NCI-H82 (cell line): ENCODE measurements at regions not wholly inside any gene's neighbourhood (a gene's known extent, or its start where the extent isn't known, plus 50 kb on each side); places are given as distances from the start of the nearest gene placed in this dataset.
A peak's percentile ranks its signal among the peaks of the same experiment; 100 is the strongest.

ENCODE experiments used
- DNase-seq: peaks from one replicate; lab custom pipeline; 2025; lab: John Stamatoyannopoulos, UW

GRCh38 chr2:104702031-104702850 is 151.7 kb upstream of the POU3F3 start:
- DNase-seq = peak; percentile 22

- no peak for DNase-seq
Observed at GRCh38 chr2:104703669-104704068, 150.2 kb upstream of the POU3F3 start.

- DNase-seq = no peak
Observed at GRCh38 chr2:104704496-104705245, 149.2 kb upstream of the POU3F3 start.

- no peak for DNase-seq
Observed at GRCh38 chr2:104707056-104707455, 146.9 kb upstream of the POU3F3 start.

GRCh38 chr2:104708967-104709366 is 144.9 kb upstream of the POU3F3 start:
- DNase-seq = no peak

- DNase-seq = no peak
Observed at GRCh38 chr2:104716061-104716460, 137.9 kb upstream of the POU3F3 start.

- DNase-seq = peak; percentile 44
Observed at GRCh38 chr2:104733226-104733943, 120.5 kb upstream of the POU3F3 start.

GRCh38 chr2:104734937-104735586 is 118.9 kb upstream of the POU3F3 start:
- no peak for DNase-seq

GRCh38 chr2:104736026-104736425 is 117.9 kb upstream of the POU3F3 start:
- no peak for DNase-seq

- DNase-seq = no peak
Observed at GRCh38 chr2:104741860-104742259, 112.1 kb upstream of the POU3F3 start.

GRCh38 chr2:104744537-104744936 is 109.4 kb upstream of the POU3F3 start:
- no peak for DNase-seq

- DNase-seq = no peak
Observed at GRCh38 chr2:104745846-104746245, 108.1 kb upstream of the POU3F3 start.

- DNase-seq = no peak
Observed at GRCh38 chr2:104746299-104746698, 107.6 kb upstream of the POU3F3 start.

GRCh38 chr2:104746858-104747257 is 107.1 kb upstream of the POU3F3 start:
- DNase-seq = no peak

GRCh38 chr2:104749856-104750460 is 104.0 kb upstream of the POU3F3 start:
- no peak for DNase-seq

- DNase-seq = no peak
Observed at GRCh38 chr2:104752504-104752903, 101.4 kb upstream of the POU3F3 start.

GRCh38 chr2:104755026-104755878 is 98.7 kb upstream of the POU3F3 start:
- no peak for DNase-seq

GRCh38 chr2:104756118-104756517 is 97.8 kb upstream of the POU3F3 start:
- DNase-seq = no peak

GRCh38 chr2:104757056-104757455 is 96.9 kb upstream of the POU3F3 start:
- no peak for DNase-seq

GRCh38 chr2:104758199-104758620 is 95.7 kb upstream of the POU3F3 start:
- DNase-seq = no peak

GRCh38 chr2:104762031-104762430 is 91.9 kb upstream of the POU3F3 start:
- no peak for DNase-seq
